ENCODE measurements at regions not wholly inside any gene's neighbourhood (a gene's known extent, or its start where the extent isn't known, plus 50 kb on each side); places are given as distances from the start of the nearest gene placed in this dataset.

- no peak overlapping the region for H3K27ac ChIP-seq
- no peak overlapping the region for H3K4me3 ChIP-seq
- no peaks in the 10 kb centered on the region for H3K36me3 ChIP-seq (replicated peaks; ENCODE audit: insufficient read depth, low read depth)
- no peaks in the 10 kb centered on the region for H3K79me2 ChIP-seq
- H4K20me1 ChIP-seq (ENCODE audit: insufficient read depth, poor library complexity, severe bottlenecking): no peaks in the 10 kb centered on the region
- H3K9me3 ChIP-seq (ENCODE audit: low read depth): no peaks in the 10 kb centered on the region
- H3K27me3 ChIP-seq: no peaks in the 10 kb centered on the region
- no peak for DNase-seq (ENCODE audit: low spot score)
- WGBS (ENCODE audit: low lambda C conversion rate, missing lambda C conversion rate): 82% methylated on average over 2 of the region's 2 CpGs
- no peaks in the 10 kb centered on the region for H3K9me2 ChIP-seq (replicated peaks; ENCODE audit: insufficient read depth)
- no peaks in the 10 kb centered on the region for H3K4me1 ChIP-seq (ENCODE audit: insufficient read depth)
- no peak overlapping the region for H3K4me2 ChIP-seq
- TF ChIP-seq CTCF (IDR thresholded peaks at IDR 0.05; ENCODE audit: poor library complexity) (no peak), EZH2phosphoT487 (IDR thresholded peaks at IDR 0.05; ENCODE audit: low read depth, severe bottlenecking, unreplicated experiment) (no peak), EZH2 (IDR thresholded peaks at IDR 0.05; ENCODE audit: borderline replicate concordance) (no peak)
- H2AFZ ChIP-seq: no peak overlapping the region
Measured at GRCh38 chr15:73001840-73002239, 50.4 kb upstream of the NEO1 start.

GRCh38 chr15:73000293-73000692, 52.0 kb upstream of the NEO1 start:
- no peaks in the 10 kb centered on the region for H3K36me3 ChIP-seq (replicated peaks; ENCODE audit: insufficient read depth, low read depth)
- H3K79me2 ChIP-seq: no peaks in the 10 kb centered on the region
- H3K27me3 ChIP-seq: no peaks in the 10 kb centered on the region
- H2AFZ ChIP-seq: no peak overlapping the region
- no peaks in the 10 kb centered on the region for H4K20me1 ChIP-seq (ENCODE audit: insufficient read depth, poor library complexity, severe bottlenecking)
- H3K4me1 ChIP-seq (ENCODE audit: insufficient read depth): no peaks in the 10 kb centered on the region
- no peak overlapping the region for H3K27ac ChIP-seq
- no peak overlapping the region for H3K4me2 ChIP-seq
- no peak for DNase-seq (ENCODE audit: low spot score)
- 89% methylated on average over 4 of the region's 4 CpGs for WGBS (ENCODE audit: low lambda C conversion rate, missing lambda C conversion rate)
- H3K4me3 ChIP-seq: no peak overlapping the region
- H3K9me3 ChIP-seq (ENCODE audit: low read depth): no peaks in the 10 kb centered on the region
- TF ChIP-seq EZH2 (IDR thresholded peaks at IDR 0.05; ENCODE audit: borderline replicate concordance) (no peak), CTCF (IDR thresholded peaks at IDR 0.05; ENCODE audit: poor library complexity) (no peak), EZH2phosphoT487 (IDR thresholded peaks at IDR 0.05; ENCODE audit: low read depth, severe bottlenecking, unreplicated experiment) (no peak)
- no peaks in the 10 kb centered on the region for H3K9me2 ChIP-seq (replicated peaks; ENCODE audit: insufficient read depth)

GRCh38 chr15:72999586-72999985, 52.7 kb upstream of the NEO1 start:
- Histone ChIP-seq H3K79me2 (no peaks in the 10 kb centered on the region), H3K27ac (no peak overlapping the region)
- 95% methylated on average over 3 of the region's 3 CpGs for WGBS (ENCODE audit: low lambda C conversion rate, missing lambda C conversion rate)

More at GRCh38 chr15:72999586-72999985, 52.7 kb upstream of the NEO1 start:
- TF ChIP-seq CTCF (IDR thresholded peaks at IDR 0.05; ENCODE audit: poor library complexity): no peak
- TF ChIP-seq EZH2phosphoT487 (IDR thresholded peaks at IDR 0.05; ENCODE audit: low read depth, severe bottlenecking, unreplicated experiment): no peak
- no peak for TF ChIP-seq EZH2 (IDR thresholded peaks at IDR 0.05; ENCODE audit: borderline replicate concordance)
- H3K4me3 ChIP-seq: no peak overlapping the region
- H2AFZ ChIP-seq: no peak overlapping the region
- H3K27me3 ChIP-seq: no peaks in the 10 kb centered on the region
- DNase-seq (ENCODE audit: low spot score): no peak
- no peaks in the 10 kb centered on the region for H3K4me1 ChIP-seq (ENCODE audit: insufficient read depth)
- H4K20me1 ChIP-seq (ENCODE audit: insufficient read depth, poor library complexity, severe bottlenecking): no peaks in the 10 kb centered on the region
- no peaks in the 10 kb centered on the region for H3K9me3 ChIP-seq (ENCODE audit: low read depth)
- no peaks in the 10 kb centered on the region for H3K36me3 ChIP-seq (replicated peaks; ENCODE audit: insufficient read depth, low read depth)
- no peaks in the 10 kb centered on the region for H3K9me2 ChIP-seq (replicated peaks; ENCODE audit: insufficient read depth)
- H3K4me2 ChIP-seq: no peak overlapping the region

Data from hepatocyte (in vitro differentiated cells).